Activated gamma-delta T cell treated with anti-CD3 and anti-CD28 coated beads, Interleukin-2, amount 50 U/mL, for 16 hours (primary cell): ENCODE measurements at regions not wholly inside any gene's neighbourhood (a gene's known extent, or its start where the extent isn't known, plus 50 kb on each side); places are given as distances from the start of the nearest gene placed in this dataset.

Experiments
- DNase-seq: peaks from one replicate; pipeline ENCODE4 v3.0.0-alpha.2; 2020; ENCODE audit warnings: low read depth

GRCh38 chr13:21965095-21965494, 294.2 kb downstream of the FGF9 start:
- DNase-seq: no peak

GRCh38 chr13:21966014-21966413, 295.1 kb downstream of the FGF9 start:
- DNase-seq: no peak

GRCh38 chr13:21967871-21968270, 297.0 kb downstream of the FGF9 start:
- no peak for DNase-seq

GRCh38 chr13:21970172-21970571, 299.3 kb downstream of the FGF9 start:
- no peak for DNase-seq

GRCh38 chr13:21970918-21971317, 300.0 kb downstream of the FGF9 start:
- no peak for DNase-seq

- no peak for DNase-seq
These were observed 301.1 kb downstream of the FGF9 start for GRCh38 chr13:21971662-21972621.

GRCh38 chr13:21973437-21974125, 302.7 kb downstream of the FGF9 start:
- no peak for DNase-seq

- DNase-seq: no peak
These were observed 303.9 kb downstream of the FGF9 start for GRCh38 chr13:21974741-21975140.

- no peak for DNase-seq
These were observed 305.3 kb downstream of the FGF9 start for GRCh38 chr13:21976159-21976558.

GRCh38 chr13:21979161-21979806, 308.4 kb downstream of the FGF9 start:
- no peak for DNase-seq

GRCh38 chr13:21980049-21980448, 309.2 kb downstream of the FGF9 start:
- no peak for DNase-seq

- no peak for DNase-seq
These were observed 313.3 kb downstream of the FGF9 start for GRCh38 chr13:21984156-21984555.

GRCh38 chr13:21986602-21987001, 315.7 kb downstream of the FGF9 start:
- DNase-seq: no peak

- DNase-seq: no peak
These were observed 316.9 kb downstream of the FGF9 start for GRCh38 chr13:21987793-21988192.

- DNase-seq: no peak
These were observed 317.8 kb downstream of the FGF9 start for GRCh38 chr13:21988624-21989023.

GRCh38 chr13:21996049-21996448, 325.2 kb downstream of the FGF9 start:
- DNase-seq: no peak

- DNase-seq: no peak
These were observed 326.9 kb downstream of the FGF9 start for GRCh38 chr13:21997726-21998125.

- no peak for DNase-seq
These were observed 327.6 kb downstream of the FGF9 start for GRCh38 chr13:21998279-21998990.

- no peak for DNase-seq
These were observed 328.8 kb downstream of the FGF9 start for GRCh38 chr13:21999666-22000065.

- no peak for DNase-seq
These were observed 329.3 kb downstream of the FGF9 start for GRCh38 chr13:22000191-22000590.

- DNase-seq: no peak
These were observed 330.5 kb downstream of the FGF9 start for GRCh38 chr13:22001336-22001735.

GRCh38 chr13:22002893-22003292, 332.0 kb downstream of the FGF9 start:
- no peak for DNase-seq
